ENCODE measurements at regions not wholly inside any gene's neighbourhood (a gene's known extent, or its start where the extent isn't known, plus 50 kb on each side); places are given as distances from the start of the nearest gene placed in this dataset.
A peak's percentile ranks its signal among the peaks of the same experiment; 100 is the strongest.

- H3K9me3 Mint-ChIP-seq: no peaks in the 10 kb centered on the region
- H3K27ac Mint-ChIP-seq: peak overlapping the region in 1 of 2 donors; percentile 19
- H3K4me1 Mint-ChIP-seq: peaks cover 73% of the 10 kb centered on the region
- ATAC-seq: no peak
- peak overlapping the region; percentile 50 to 57 for H3K4me3 Mint-ChIP-seq
- no peaks in the 10 kb centered on the region for H3K27me3 Mint-ChIP-seq
- no peak for DNase-seq
These were observed 116.9 kb upstream of the MTAP start for GRCh38 chr9:21685502-21685901.

- H3K27ac Mint-ChIP-seq: peak overlapping the region in 1 of 2 donors; percentile 3
- no peaks in the 10 kb centered on the region for H3K27me3 Mint-ChIP-seq
- H3K4me3 Mint-ChIP-seq: no peak overlapping the region
- ATAC-seq (no peak), DNase-seq (no peak)
- peaks cover 67% of the 10 kb centered on the region for H3K4me1 Mint-ChIP-seq
- H3K9me3 Mint-ChIP-seq: no peaks in the 10 kb centered on the region
These were observed 115.7 kb upstream of the MTAP start for GRCh38 chr9:21686738-21687137.

- DNase-seq (no peak), ATAC-seq (no peak)
- Mint-ChIP-seq H3K4me1 (peaks cover 61% of the 10 kb centered on the region), H3K27ac (no peak overlapping the region), H3K9me3 (no peaks in the 10 kb centered on the region), H3K27me3 (peaks cover 6% of the 10 kb centered on the region), H3K4me3 (no peak overlapping the region)
These were observed 115.1 kb upstream of the MTAP start for GRCh38 chr9:21687351-21687750.

- DNase-seq (no peak), ATAC-seq (no peak)
- Mint-ChIP-seq H3K27ac (peak overlapping the region in 1 of 2 donors; percentile 82), H3K9me3 (no peaks in the 10 kb centered on the region), H3K4me3 (peak overlapping the region; percentile 41 to 42), H3K4me1 (peaks cover 54% of the 10 kb centered on the region), H3K27me3 (peaks cover 7% of the 10 kb centered on the region)
These were observed 114.0 kb upstream of the MTAP start for GRCh38 chr9:21688108-21689102.

- DNase-seq (no peak), ATAC-seq (no peak)
- H3K27me3 Mint-ChIP-seq: peaks cover 7% of the 10 kb centered on the region
- H3K9me3 Mint-ChIP-seq: peaks cover 0 to 3% of the 10 kb centered on the region in 2 donors
- H3K27ac Mint-ChIP-seq: no peak overlapping the region
- no peak overlapping the region for H3K4me3 Mint-ChIP-seq
- H3K4me1 Mint-ChIP-seq: peaks cover 43% of the 10 kb centered on the region
These were observed 112.6 kb upstream of the MTAP start for GRCh38 chr9:21689854-21690253.

GRCh38 chr9:21690561-21690960, 111.9 kb upstream of the MTAP start:
- Mint-ChIP-seq H3K27ac (no peak overlapping the region), H3K27me3 (peaks cover 7% of the 10 kb centered on the region), H3K9me3 (peaks cover 3 to 10% of the 10 kb centered on the region in 2 donors), H3K4me3 (no peak overlapping the region), H3K4me1 (peaks cover 36% of the 10 kb centered on the region)
- DNase-seq (no peak), ATAC-seq (no peak)

GRCh38 chr9:21692390-21692789, 110.0 kb upstream of the MTAP start:
- H3K4me3 Mint-ChIP-seq: no peak overlapping the region
- ATAC-seq: no peak

GRCh38 chr9:21694424-21694823, 108.0 kb upstream of the MTAP start:
- Mint-ChIP-seq H3K4me3 (no peak overlapping the region), H3K4me1 (peaks cover 3% of the 10 kb centered on the region), H3K9me3 (peaks cover 6 to 14% of the 10 kb centered on the region in 2 donors), H3K27me3 (peaks cover 7% of the 10 kb centered on the region), H3K27ac (no peak overlapping the region)
- DNase-seq (no peak), ATAC-seq (no peak)

More at GRCh38 chr9:21692390-21692789, 110.0 kb upstream of the MTAP start:
- H3K4me1 Mint-ChIP-seq: peaks cover 17% of the 10 kb centered on the region
- H3K9me3 Mint-ChIP-seq: peaks cover 6 to 14% of the 10 kb centered on the region in 2 donors
- H3K27me3 Mint-ChIP-seq: peaks cover 7% of the 10 kb centered on the region
- no peak overlapping the region for H3K27ac Mint-ChIP-seq
- no peak for DNase-seq

GRCh38 chr9:21695443-21695842, 107.0 kb upstream of the MTAP start:
- no peak for ATAC-seq
- Mint-ChIP-seq H3K27ac (no peak overlapping the region), H3K4me1 (no peaks in the 10 kb centered on the region), H3K9me3 (peaks cover 6 to 14% of the 10 kb centered on the region in 2 donors), H3K27me3 (peaks cover 7% of the 10 kb centered on the region), H3K4me3 (no peak overlapping the region)
- DNase-seq: no peak

GRCh38 chr9:21695874-21696341, 106.5 kb upstream of the MTAP start:
- no peak for ATAC-seq
- Mint-ChIP-seq H3K27me3 (peaks cover 7% of the 10 kb centered on the region), H3K4me3 (no peak overlapping the region), H3K27ac (no peak overlapping the region), H3K4me1 (no peaks in the 10 kb centered on the region), H3K9me3 (peaks cover 6 to 14% of the 10 kb centered on the region in 2 donors)
- no peak for DNase-seq

GRCh38 chr9:21696411-21696871, 106.0 kb upstream of the MTAP start:
- Mint-ChIP-seq H3K4me3 (no peak overlapping the region), H3K9me3 (peaks cover 6 to 14% of the 10 kb centered on the region in 2 donors), H3K4me1 (no peaks in the 10 kb centered on the region), H3K27me3 (peaks cover 7% of the 10 kb centered on the region), H3K27ac (no peak overlapping the region)
- DNase-seq (no peak), ATAC-seq (peak; percentile 39)

GRCh38 chr9:21708260-21708711, 94.2 kb upstream of the MTAP start:
- no peaks in the 10 kb centered on the region for H3K27me3 Mint-ChIP-seq
- ATAC-seq (no peak), DNase-seq (no peak)

GRCh38 chr9:21708856-21709255, 93.6 kb upstream of the MTAP start:
- Mint-ChIP-seq H3K9me3 (no peaks in the 10 kb centered on the region), H3K4me1 (peaks cover 19% of the 10 kb centered on the region), H3K27ac (peak overlapping the region in 1 of 2 donors; percentile 59), H3K27me3 (no peaks in the 10 kb centered on the region), H3K4me3 (no peak overlapping the region)
- DNase-seq (no peak), ATAC-seq (no peak)

More at GRCh38 chr9:21708260-21708711, 94.2 kb upstream of the MTAP start:
- no peak overlapping the region for H3K27ac Mint-ChIP-seq
- H3K9me3 Mint-ChIP-seq: no peaks in the 10 kb centered on the region
- no peak overlapping the region for H3K4me3 Mint-ChIP-seq
- H3K4me1 Mint-ChIP-seq: peaks cover 19% of the 10 kb centered on the region

- Mint-ChIP-seq H3K4me3 (no peak overlapping the region), H3K27ac (peak overlapping the region in 1 of 2 donors; percentile 59), H3K4me1 (peaks cover 19% of the 10 kb centered on the region), H3K27me3 (no peaks in the 10 kb centered on the region), H3K9me3 (no peaks in the 10 kb centered on the region)
- ATAC-seq (peak; percentile 55), DNase-seq (peak; percentile 49 to 55)
These were observed 92.9 kb upstream of the MTAP start for GRCh38 chr9:21709464-21710058.

GRCh38 chr9:21710548-21711191, 91.8 kb upstream of the MTAP start:
- DNase-seq: no peak
- Mint-ChIP-seq H3K9me3 (peaks cover under 1% of the 10 kb centered on the region in 2 donors), H3K4me1 (peaks cover 19% of the 10 kb centered on the region), H3K4me3 (no peak overlapping the region), H3K27ac (no peak overlapping the region), H3K27me3 (no peaks in the 10 kb centered on the region)
- peak; percentile 76 for ATAC-seq

Data from stimulated activated naive CD8-positive, alpha-beta T cell treated with anti-CD3 and anti-CD28 coated beads, Interleukin-15, amount 100 ng/mL, for 72 hours (primary cell).